ENCODE measurements at regions not wholly inside any gene's neighbourhood (a gene's known extent, or its start where the extent isn't known, plus 50 kb on each side); places are given as distances from the start of the nearest gene placed in this dataset.

GRCh38 chr18:53605198-53605597, 619.3 kb downstream of the MBD2 start:
- H3K4me1 ChIP-seq = no peaks in the 10 kb centered on the region
- no peaks in the 10 kb centered on the region for H3K27me3 ChIP-seq
- WGBS, 2 donors = 81 to 85% methylated on average over 8 of the region's 8 CpGs
- H3K36me3 ChIP-seq = no peaks in the 10 kb centered on the region
- TF ChIP-seq CTCF (IDR thresholded peaks at IDR 0.05) = no peak
- no peak for TF ChIP-seq POLR2AphosphoS5 (IDR thresholded peaks at IDR 0.05)
- no peak for TF ChIP-seq POLR2A (IDR thresholded peaks at IDR 0.05)
- TF ChIP-seq EP300 (IDR thresholded peaks at IDR 0.05) = no peak
- intact Hi-C loops (cut with DNase I) = no loop called here
- DNase-seq = no peak
- no peak overlapping the region for H3K4me3 ChIP-seq
- H3K9me3 ChIP-seq = no peaks in the 10 kb centered on the region
- no peak overlapping the region for H3K27ac ChIP-seq

GRCh38 chr18:53603276-53603675, 621.2 kb downstream of the MBD2 start:
- Histone ChIP-seq H3K4me1 (no peaks in the 10 kb centered on the region), H3K4me3 (no peak overlapping the region), H3K9me3 (no peaks in the 10 kb centered on the region), H3K36me3 (no peaks in the 10 kb centered on the region), H3K27me3 (no peaks in the 10 kb centered on the region), H3K27ac (no peak overlapping the region)
- no peak for TF ChIP-seq EP300 (IDR thresholded peaks at IDR 0.05)
- no peak for TF ChIP-seq POLR2A (IDR thresholded peaks at IDR 0.05)
- no peak for TF ChIP-seq CTCF (IDR thresholded peaks at IDR 0.05)
- TF ChIP-seq POLR2AphosphoS5 (IDR thresholded peaks at IDR 0.05) = no peak
- no peak for DNase-seq
- intact Hi-C loops (cut with DNase I) = no loop called here
- 39 to 44% methylated on average over 1 of the region's 1 CpG for WGBS, 2 donors

- H3K27me3 ChIP-seq = no peaks in the 10 kb centered on the region
- no peak for TF ChIP-seq POLR2AphosphoS5 (IDR thresholded peaks at IDR 0.05)
- no peak for TF ChIP-seq EP300 (IDR thresholded peaks at IDR 0.05)
- TF ChIP-seq CTCF (IDR thresholded peaks at IDR 0.05) = no peak
- no peak for TF ChIP-seq POLR2A (IDR thresholded peaks at IDR 0.05)
- H3K4me3 ChIP-seq = no peak overlapping the region
- H3K9me3 ChIP-seq = no peaks in the 10 kb centered on the region
- no peak overlapping the region for H3K27ac ChIP-seq
- intact Hi-C loops (cut with DNase I) = no loop called here
- DNase-seq = no peak
- WGBS, 2 donors = 73 to 83% methylated on average over 3 of the region's 3 CpGs
- no peaks in the 10 kb centered on the region for H3K36me3 ChIP-seq
- no peaks in the 10 kb centered on the region for H3K4me1 ChIP-seq
Observed at GRCh38 chr18:53601344-53601743, 623.1 kb downstream of the MBD2 start.

- DNase-seq = no peak
- intact Hi-C loops (cut with DNase I) = no loop called here
- H3K4me3 ChIP-seq = no peak overlapping the region
- H3K27me3 ChIP-seq = no peaks in the 10 kb centered on the region
- TF ChIP-seq POLR2A (IDR thresholded peaks at IDR 0.05) (no peak), EP300 (IDR thresholded peaks at IDR 0.05) (no peak), CTCF (IDR thresholded peaks at IDR 0.05) (no peak), POLR2AphosphoS5 (IDR thresholded peaks at IDR 0.05) (no peak)
- H3K4me1 ChIP-seq = no peaks in the 10 kb centered on the region
- no peak overlapping the region for H3K27ac ChIP-seq
- H3K9me3 ChIP-seq = no peaks in the 10 kb centered on the region
- WGBS, 2 donors = 67 to 78% methylated on average over 4 of the region's 4 CpGs
- no peaks in the 10 kb centered on the region for H3K36me3 ChIP-seq
Observed at GRCh38 chr18:53586923-53587322, 637.5 kb downstream of the MBD2 start.
